ENCODE measurements at regions not wholly inside any gene's neighbourhood (a gene's known extent, or its start where the extent isn't known, plus 50 kb on each side); places are given as distances from the start of the nearest gene placed in this dataset.

DNA sequence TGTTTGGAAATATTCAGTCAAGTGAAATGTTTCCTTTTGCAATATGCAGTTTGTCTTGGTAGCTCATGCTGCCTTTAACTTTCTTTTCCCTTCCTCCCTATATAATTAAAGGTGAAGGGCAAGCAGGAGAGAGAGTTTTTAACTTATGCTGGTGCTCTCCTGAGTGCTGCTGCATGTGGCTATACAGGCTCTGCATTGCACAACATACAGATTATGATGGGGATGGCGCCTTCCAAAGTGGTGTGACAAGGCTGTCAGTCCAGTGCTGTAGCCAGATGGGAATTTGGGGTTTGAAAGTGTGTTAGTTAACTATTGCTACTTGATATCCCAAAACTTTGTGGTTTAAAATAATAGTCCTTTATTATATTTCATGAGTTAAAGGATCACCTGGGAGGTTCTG lies 199.0 kb downstream of the ATP23 start:
- DNase-seq, result no peak

DNA sequence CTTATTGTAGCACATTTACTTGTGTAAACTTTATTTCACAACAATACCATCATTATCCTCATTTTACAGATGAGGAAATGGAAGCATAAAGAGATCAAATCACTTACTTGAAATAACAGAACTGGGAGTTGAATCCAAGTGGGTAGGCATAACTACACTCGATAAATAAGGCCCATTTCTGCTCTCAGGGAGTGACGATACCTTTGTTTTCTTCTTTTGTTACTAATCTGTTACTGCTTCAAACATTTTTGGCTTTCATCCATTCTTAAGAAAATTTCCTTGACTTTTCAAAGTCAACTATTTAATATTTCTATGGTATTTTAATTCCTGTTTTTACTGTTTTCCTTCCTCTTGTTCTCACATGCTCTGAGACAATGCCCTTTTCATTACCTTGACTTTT lies 201.6 kb downstream of the ATP23 start:
- no peak for DNase-seq

DNA sequence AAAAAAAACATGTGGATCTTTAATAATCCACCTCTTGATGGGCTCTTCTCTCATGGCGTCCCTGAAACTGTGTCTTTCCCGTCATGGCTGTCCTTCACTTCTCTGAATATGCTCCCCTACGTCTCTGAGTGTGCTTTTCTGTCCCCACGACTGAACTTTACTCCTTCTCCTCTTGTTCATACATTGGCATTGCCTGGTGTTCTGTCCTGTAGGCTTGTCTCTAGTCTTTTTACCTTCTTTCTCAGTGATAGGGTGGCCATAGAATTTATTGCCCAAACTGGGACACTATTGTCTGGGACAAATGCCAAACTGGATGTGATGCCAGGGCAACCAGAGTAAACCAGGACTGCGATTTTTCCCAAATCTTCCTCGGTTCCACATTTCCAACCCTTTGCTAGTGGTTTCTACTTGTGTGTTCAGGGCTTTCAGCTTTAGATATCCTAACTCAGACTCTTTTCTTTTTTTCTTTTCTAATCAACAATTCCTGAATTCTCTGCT lies 202.2 kb downstream of the ATP23 start:
- DNase-seq, result no peak

DNA sequence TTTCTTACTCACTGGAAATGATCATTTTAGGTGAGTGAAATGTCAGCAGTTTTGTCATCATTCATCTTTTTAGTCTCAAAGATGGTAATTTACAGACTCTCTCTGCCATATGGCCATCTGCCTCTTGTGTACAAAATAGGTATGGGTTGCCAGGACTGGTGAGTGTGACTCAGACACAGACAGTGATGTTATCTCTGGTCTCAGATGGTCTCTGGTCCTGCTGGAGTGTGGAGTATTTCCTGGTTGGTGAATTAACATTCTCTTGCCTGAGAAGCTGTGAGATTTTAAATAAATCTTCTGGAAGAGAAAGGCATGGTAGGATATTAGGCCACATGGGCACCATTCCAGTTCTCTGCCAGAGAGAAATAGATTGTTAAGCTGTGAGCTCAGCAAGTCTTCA lies 207.0 kb downstream of the ATP23 start:
- no peak for DNase-seq

DNA sequence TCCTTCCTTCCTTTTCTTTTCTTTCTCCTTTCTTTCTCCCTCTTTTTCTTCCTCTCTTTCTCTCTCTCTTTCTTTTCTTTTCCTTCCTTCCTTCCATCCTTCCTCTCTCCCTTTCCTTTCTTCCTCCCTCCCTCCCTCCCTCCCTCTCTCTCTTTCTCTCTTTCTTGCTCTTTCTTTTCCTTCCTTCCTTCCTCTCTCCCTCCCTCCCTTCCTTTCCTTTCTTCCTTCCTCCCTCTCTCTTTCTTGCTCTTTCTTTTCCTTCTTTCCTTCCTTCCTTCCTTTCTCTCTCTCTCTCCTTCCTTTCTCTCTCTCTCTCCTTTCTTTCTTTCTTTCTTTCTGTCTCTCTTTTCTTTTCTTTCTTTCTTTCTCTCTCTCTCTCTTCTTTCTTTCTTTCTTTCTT lies 207.6 kb downstream of the ATP23 start:
- no peak for DNase-seq

DNA sequence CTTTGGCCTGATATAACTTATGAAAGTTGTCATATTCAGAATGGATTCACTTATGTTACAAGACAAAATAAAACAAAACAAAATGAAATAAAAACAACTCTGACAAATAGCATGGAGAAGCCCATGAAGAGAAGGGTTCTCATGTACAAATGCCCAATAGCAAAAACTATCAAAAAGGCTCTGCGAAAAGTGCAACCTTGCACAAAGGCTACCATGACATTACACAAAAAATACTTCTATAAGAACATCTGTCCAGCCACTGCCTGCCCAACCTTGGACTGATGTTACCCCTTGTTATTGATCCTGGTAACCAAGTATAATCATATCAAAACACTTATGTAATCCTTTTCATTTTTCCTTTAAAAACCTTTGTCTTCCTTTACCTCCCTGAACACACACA lies 213.0 kb downstream of the ATP23 start:
- DNase-seq, result no peak

DNA sequence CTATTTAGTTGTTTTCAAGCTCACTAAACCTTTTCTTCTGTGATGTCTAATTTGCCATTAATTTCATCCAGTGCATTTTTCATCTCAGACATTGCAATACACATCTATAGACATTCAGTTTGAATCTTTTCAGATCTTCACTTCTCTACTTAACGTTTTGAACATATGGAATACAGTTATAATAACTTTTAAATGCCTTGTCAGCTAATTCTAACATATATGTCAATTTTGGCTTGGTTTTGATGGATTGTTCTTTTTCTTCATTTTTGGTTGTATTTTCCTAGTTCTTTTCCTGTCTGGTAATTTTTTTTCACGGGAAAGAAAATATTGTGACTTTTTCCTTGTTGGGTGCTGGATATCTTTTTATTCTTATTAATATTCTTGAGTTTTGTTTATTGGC lies 215.3 kb downstream of the ATP23 start:
- no peak for DNase-seq

DNA sequence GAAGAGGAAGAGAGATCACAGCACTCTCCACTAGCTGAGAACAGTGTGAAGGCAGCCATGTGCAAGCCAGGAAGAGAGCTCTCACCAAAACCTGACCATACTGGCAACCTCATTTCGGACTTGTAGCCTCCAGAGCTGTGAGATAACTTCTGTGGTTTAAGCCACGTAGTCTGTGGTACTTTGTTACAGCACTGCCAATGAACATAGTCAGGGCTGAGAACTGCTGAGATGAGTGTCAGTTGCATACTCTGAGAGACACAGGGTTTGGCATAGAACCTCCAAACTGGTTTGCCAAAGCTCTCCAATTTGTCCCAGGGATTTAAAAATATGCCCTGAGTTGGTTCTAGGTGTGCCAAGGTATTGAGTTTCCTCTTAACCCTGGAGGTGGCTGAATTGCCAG lies 218.6 kb downstream of the ATP23 start:
- no peak for DNase-seq

DNA sequence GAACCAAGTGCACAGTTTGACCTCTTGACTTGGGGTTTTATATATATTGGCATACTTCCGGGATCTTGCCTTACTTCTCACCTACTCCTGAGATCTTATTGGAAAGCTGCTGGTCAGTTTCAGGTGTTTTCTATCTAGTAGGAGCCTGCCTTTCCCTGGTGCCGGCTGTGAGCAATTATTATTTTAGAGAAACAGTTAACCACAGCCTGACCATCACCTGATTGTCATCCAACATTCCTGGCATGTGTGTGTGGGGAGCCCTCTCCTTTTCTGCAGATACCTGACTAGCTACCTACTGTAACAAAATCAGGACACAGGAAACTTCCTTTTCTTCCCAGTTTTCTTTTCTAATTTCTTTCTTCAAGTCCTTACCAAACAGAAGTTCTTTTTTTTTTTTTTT lies 220.4 kb downstream of the ATP23 start:
- DNase-seq, result no peak

DNA sequence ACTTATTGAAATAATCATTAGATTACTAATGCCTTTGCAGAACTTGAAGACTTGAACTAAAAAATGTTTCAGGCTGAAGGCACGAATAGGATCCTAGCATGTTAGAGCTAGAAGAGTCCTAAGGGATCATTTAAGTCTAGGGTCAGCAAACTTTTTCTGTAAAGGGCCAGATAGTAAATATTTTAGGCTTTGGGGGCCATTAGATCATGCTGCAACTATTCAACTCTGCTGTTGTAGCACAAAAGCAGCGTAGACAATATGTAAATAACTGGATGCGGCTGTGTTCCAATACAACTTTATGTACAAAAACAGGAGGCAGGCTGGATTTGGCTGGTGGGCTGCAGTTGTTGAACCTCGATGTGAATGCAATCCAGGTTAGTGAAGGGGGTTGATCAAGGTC lies 221.7 kb downstream of the ATP23 start:
- no peak for DNase-seq

DNA sequence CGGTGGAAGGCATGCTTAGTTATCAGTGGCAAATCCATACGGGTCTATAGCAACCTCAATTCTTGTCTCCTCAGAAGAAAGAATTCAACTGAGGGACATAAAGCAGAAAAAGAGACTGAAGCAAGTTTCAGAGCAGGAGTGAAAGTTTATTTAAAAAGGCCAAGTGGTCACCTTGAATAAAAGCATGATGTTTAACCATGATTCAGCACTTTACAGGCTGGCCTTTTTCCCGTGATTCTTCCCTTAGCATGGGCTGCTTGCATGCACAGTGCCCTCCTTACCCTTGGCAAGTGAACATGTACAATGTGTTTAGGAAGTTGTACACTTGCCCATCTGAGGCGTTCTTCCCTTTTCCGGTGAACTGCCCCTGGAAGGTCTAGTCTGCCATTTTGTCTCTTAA lies 225.3 kb downstream of the ATP23 start:
- DNase-seq, result no peak

DNA sequence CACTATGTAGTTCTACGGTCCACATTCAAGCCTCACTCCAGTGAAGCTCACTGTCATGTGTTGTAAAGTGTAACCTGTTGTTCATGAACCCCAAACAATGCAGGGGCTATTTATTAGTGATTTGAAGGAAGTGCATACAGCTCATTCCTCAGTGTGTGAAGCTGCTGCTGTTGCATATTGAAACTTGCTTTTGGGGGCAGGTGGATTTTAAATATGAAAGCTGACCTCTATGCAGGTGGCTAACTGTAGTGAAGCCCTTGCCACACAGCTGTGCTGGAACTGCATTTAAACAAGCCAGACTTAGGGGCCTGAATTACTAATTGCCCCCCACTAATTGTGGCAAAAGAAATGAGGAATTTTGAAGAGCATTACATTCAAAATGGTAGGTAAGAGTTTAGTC lies 226.3 kb downstream of the ATP23 start:
- DNase-seq, result no peak

DNA sequence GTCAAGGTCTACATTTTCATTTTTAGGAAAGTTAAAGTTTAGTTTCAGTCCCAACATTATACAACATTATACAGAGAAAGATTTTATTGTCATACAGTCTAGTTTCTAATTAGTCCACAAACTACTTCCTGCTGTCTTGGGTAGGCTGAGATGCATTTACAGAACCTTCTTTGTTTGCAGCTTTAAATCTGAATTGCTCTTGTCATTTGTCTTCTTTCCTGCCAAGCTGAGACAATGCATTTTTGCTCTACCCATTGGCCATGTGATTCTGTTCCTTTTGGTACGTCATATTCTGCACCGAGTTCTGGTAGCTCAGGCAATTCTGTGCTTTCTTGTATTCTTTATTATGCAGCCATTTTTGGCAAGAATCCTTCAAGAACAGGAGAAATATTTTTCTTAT lies 228.5 kb downstream of the ATP23 start:
- DNase-seq, result no peak

DNA sequence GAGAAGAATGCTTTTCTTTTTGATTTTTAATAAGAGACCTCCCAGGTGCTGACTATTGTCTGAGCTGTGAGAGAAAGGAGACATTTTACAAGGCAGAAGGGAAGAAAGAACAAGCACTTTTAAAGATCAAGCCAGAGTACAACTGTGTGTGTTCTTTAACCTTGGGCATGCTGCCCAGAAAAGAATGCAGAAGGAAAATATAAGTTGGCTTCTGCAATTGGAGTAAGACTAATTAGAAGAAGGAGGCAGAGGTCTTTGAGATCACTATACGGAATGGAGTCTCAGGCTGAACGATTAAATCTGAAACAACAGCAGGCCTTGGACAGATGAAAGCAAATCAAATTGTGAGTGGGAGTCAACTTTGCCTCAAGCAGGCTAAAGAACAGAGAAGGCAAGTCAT lies 230.5 kb downstream of the ATP23 start:
- no peak for DNase-seq

DNA sequence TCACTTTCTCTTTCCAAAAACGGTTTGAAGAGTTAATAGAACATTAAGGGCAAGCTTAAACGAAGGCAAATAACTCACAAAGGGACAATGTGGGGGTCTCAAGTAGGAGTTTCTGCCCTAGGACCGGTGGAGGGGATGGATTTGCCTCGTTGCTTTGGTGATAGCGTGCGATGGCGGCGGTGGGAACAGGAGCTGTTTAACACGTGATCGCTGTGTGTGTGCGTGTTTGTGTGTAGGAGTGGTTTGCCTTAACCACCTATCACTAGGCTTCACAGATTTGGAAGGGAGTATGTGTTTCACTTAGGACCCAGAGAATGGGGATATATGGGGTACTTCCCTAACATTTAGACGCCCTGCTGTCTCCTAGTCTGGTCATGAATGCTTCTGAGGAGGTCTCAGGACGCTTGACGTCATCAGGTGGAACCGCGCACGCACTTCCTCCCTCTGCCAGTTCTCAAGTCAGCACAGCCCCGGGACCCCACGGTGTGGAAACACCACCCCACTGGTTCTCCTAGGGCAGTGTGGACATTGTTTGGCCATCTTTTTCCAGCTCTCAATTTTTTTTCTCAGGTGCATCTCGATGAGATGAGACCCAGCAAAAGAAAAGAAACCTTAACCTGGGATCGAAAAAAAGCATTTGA lies 231.2 kb downstream of the ATP23 start:
- no peak for DNase-seq

DNA sequence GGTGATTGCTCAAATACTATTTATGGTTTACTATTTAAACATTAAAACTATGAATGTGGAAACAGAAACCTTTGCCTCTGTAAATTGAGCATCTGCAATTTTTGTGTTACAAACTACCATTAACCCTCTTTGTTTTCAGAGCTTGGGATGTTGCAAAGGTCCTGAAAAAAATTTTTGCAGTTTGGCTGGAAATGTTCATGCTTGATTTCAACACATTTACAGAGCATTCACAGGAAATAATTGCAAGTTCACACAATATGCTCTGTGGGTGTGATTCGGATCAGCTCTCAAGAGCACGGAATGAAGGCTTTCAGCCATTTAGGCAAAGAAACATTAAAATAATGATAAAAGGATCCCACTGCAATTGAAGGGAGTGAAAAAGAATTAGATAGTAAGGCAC lies 232.9 kb downstream of the ATP23 start:
- no peak for DNase-seq

DNA sequence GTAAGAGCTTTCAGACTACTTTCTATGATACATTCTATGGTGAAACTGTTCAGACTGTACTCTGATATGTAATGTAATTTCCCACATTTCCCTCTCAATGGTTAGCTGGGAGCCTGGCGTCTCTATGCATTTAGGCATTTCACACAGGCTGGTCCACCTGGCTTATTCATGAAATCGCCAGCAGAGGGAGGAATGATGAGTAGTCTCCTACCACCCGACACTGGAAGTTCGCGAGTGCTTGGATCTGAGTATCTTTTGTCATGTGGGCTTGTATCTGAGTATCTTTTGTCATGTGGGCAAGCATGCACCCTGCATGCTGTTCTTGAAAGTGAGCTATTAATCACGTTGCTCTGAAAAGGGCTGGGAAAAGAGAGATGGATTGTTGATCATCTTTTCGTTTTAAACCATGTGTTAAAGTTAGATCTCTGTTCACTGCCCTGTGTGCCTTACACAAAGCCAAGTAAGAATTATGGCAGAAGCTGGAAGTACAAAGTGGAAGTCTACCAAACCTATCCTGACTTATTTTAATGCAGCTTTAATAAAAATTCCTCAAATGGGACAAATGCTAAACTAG lies 235.0 kb downstream of the ATP23 start:
- no peak for DNase-seq

DNA sequence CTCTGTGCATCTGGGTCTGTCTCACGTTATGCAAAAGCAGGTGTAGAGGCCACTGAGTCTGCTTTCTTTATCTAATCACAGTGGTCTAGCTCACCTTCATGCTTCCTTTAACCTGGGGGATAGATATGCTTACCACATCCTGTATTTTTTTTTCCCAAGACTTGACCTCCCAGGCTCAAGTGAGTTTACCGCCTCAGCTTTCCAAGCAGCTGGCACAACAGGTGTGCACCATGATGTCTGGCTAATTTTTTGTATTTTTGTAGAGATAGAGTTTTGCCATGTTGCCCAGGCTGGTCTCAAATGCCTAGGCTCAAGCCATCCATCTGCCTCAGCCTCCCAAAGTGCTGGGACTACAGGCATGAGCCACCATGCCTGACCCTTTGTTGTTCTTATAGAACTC lies 236.0 kb downstream of the ATP23 start:
- DNase-seq, result no peak

DNA sequence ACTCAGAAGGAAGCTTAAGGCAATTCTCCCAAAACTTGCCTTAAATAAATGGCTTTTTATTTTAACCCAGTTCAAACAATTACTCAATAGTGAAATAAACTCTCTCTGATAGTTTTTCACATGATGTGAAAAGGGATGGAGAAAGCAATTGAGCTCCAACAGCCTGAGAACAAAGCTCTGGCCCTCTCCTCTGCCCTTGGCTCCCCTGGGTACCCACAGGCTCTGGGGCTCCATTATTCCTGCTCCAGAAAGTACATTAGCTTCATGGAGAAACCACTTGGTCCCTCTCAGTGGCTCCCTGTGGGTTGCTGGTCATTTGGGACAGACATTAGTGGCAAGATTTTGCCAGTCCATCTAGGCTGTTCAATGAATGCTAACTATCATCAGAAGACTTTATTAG lies 242.8 kb downstream of the ATP23 start:
- no peak for DNase-seq

DNA sequence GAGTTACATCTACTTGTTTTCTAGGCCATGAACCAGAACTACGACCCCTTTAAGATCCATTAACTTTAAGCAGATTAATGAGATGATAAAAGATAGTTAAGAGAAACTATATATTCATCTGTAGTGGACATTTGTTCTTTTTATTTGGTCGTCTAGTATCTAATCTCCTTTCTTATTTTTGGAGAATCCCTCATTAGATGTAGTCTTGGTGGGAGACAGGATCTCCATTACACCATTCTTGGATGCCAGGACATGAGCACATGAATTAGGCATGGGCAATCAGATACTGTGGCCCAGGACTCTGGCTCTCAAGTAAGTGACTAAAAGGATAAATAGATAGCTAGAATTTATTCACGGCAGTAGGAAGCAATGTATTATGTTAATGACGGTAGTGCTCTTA lies 245.0 kb downstream of the ATP23 start:
- DNase-seq, result no peak

DNA sequence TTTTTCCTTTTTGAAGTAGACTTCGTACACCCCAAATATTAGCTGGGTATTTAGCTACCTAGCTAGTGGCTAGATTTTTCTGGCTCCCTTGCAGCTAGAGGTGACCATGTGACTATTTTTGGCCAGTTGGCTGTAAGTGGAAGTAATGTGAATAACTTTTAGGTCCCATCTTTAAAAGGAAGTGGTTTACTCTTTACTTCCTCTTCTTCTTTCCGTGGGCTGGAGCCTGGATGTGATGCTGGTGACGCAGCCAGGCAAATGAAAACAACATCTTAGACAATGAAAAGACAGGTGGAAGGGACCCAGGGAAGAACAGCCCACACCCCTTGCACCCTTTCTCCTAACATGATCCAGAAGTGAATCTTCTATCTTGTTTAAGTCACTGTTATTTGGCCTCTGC lies 245.5 kb downstream of the ATP23 start:
- DNase-seq, result no peak

DNA sequence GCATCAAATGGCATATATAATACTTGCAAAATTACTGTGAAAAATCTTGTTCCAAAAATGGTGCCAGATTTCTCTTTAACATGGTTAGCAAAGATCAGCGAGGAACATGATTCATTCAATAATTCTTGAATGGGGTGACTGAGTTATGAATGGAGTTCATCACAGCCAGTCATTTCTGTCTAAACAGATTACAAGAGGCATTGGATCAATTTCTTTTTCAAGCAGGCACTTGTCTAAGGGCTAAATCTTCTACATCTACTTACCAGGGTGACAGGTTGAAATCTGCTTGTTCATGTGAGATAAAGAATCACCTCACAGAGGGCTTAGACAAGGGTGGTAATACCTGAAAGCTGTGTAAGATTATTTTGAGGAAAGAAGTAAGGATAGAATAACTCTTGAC lies 247.7 kb downstream of the ATP23 start:
- DNase-seq, result no peak

DNA sequence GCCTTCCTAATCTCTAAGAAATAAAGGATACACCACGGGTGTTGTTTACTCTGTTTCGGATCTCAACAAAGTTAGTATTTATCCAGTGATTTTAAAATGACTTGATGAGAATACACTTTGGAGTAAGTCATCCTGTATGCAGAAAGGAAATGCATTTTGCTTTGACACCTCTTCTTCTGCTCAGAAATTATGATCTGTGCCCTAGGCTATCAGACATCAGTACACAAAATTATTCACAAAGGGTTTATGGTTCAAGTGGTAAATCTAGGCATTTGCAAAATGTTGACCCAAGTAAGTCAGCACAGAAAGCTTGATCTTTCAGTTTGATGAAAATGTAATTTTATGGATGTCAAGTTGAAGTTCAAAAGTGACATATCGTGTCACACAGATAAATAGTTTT lies 248.5 kb downstream of the ATP23 start:
- no peak for DNase-seq

DNA sequence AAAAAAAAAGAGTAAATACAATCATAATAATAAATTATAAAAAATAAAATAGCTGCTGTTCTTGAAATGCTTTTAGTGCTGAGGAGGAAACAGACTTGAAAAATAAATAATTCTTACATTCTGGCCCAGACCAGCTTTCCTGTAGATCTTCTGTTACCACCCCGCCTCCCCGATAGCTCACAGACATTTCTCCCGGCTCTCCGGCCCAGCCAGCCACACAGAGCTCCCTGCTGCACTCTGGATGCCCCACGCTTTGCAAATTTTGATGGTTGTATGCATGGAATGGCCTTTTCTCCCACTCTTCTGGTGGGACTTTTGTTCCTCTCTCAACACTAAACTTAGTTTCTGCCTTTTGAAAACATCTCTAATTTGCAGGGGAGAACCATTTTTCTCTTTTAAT lies 249.3 kb downstream of the ATP23 start:
- no peak for DNase-seq

DNA sequence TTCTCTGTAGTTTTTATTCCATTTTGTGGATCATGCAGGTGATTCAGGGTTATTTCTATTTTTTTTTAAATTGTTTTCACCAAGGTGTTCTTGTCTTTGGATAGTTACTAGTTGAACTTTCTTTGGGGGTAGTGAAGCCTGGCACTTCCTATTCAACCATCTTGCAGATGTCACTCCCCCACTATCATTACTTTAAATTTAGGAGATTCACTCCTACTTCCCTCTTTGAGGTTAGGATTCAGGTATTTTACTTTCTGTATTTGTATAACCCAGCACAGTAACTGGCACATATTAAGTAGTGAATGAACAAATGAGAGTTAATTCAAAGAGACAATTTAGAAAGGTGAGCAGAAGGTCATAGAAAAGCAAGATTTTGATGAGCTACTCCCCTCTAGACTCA lies 255.6 kb downstream of the ATP23 start:
- no peak for DNase-seq
